Panc1 (cell line): ENCODE measurements at regions not wholly inside any gene's neighbourhood (a gene's known extent, or its start where the extent isn't known, plus 50 kb on each side); places are given as distances from the start of the nearest gene placed in this dataset.

Experiments
- ATAC-seq: fragments of 200-7000 bp; cut with Tn5 transposase; 2 replicates; pipeline ENCODE4 v1.9.1; 2020; ENCODE audit warnings: mild to moderate bottlenecking, moderate library complexity
- BruUV-seq: library from RNA; stranded (reverse); fragments of 400-500 nt; replicated peaks from 2 replicates; lab custom pipeline; 2021; lab: Mats Ljungman, UMichigan
- CTCF ChIA-PET: fragments of 300-600 bp; sonication (Branson Sonifier 250); formaldehyde crosslinking; loops from one replicate; lab custom pipeline; 2022; ENCODE audit warnings: antibody characterized with exemption; lab: Charles Lee
- POLR2A ChIA-PET: fragments of 300-600 bp; sonication (Branson Sonifier 250); formaldehyde crosslinking; loops from one replicate; lab custom pipeline; 2022; ENCODE audit warnings: antibody characterized with exemption; lab: Charles Lee
- DNase-seq: peaks from one replicate; pipeline ENCODE4 v3.0.0-alpha.2; 2010; ENCODE audit warnings: low read depth, low spot score
- H3K27ac ChIP-seq: 2 replicates; pipeline ENCODE4 v1.5.1; 2011; ENCODE audit warnings: mild to moderate bottlenecking, low read length, inconsistent platforms
- H3K27me3 ChIP-seq: fragments of 200-500 bp; sonication (Bioruptor generic); 2 replicates; pipeline ENCODE4 v1.6.0; 2014; ENCODE audit warnings: low read length, inconsistent platforms; ENCODE audit not compliant: control insufficient read depth, insufficient read depth
- H3K36me3 ChIP-seq: fragments of 200-500 bp; sonication (Bioruptor generic); 2 replicates; pipeline ENCODE4 v1.5.1; 2014; ENCODE audit warnings: inconsistent platforms, mild to moderate bottlenecking, low read length, moderate library complexity; ENCODE audit not compliant: control insufficient read depth, insufficient read depth
- H3K4me1 ChIP-seq: 2 replicates; pipeline ENCODE4 v1.5.1; 2011; ENCODE audit warnings: inconsistent platforms, mild to moderate bottlenecking, low read length, moderate library complexity; ENCODE audit not compliant: control insufficient read depth, insufficient read depth
- H3K4me3 ChIP-seq, 2 experiments: 2 replicates each; pipeline ENCODE4 v1.5.1; 2011 to 2012; ENCODE audit warnings: low read depth in 2 of 2, low read length in 2 of 2, mild to moderate bottlenecking in 2 of 2, inconsistent platforms in 1 of 2, moderate library complexity in 1 of 2
- H3K9me3 ChIP-seq: fragments of 200-500 bp; sonication (Bioruptor generic); 2 replicates; pipeline ENCODE4 v1.5.1; 2014; ENCODE audit warnings: low read depth, mild to moderate bottlenecking, inconsistent platforms, low read length, moderate library complexity; ENCODE audit not compliant: control insufficient read depth, insufficient read depth
- POLR2AphosphoS5 ChIP-seq: IDR thresholded peaks from 2 replicates; pipeline ENCODE4 v1.6.1; 2012; ENCODE audit warnings: mild to moderate bottlenecking, low read depth, low read length, moderate library complexity
- SIN3A ChIP-seq: IDR thresholded peaks from 2 replicates; pipeline ENCODE4 v1.6.1; 2012; ENCODE audit warnings: low read depth, mild to moderate bottlenecking, low read length, moderate library complexity, borderline replicate concordance; ENCODE audit not compliant: insufficient read depth
- TCF7L2 ChIP-seq: IDR thresholded peaks from 2 replicates; pipeline ENCODE4 v1.6.1; 2011; ENCODE audit warnings: mild to moderate bottlenecking, low read depth, low read length, inconsistent platforms
- in situ Hi-C: cut with HindIII; loops from 2 replicates; pipeline ENCODE4 v1.10.0; 2016; ENCODE audit warnings: low sequenced_read_pairs, low pct_unique_long_range_greater_than_20kb
- intact Hi-C: fragments of 100-400 bp; cut with micrococcal nuclease; formaldehyde crosslinking; loops from one replicate; pipeline ENCODE4 v1.10.0; 2022; ENCODE audit not compliant: unreplicated experiment
- TF ChIP-seq, protein P1 (sequence below): fragments of 450-650 bp; IDR thresholded peaks from 2 replicates; pipeline ENCODE4 v1.5.1; 2017; ENCODE audit warnings: mild to moderate bottlenecking
- TF ChIP-seq, protein P2 (sequence below), 2 experiments: IDR thresholded peaks; 2 replicates each; pipeline ENCODE4 v1.6.1; 2011 to 2012; ENCODE audit warnings: low read depth in 2 of 2, control low read depth in 1 of 2, low read length in 1 of 2, mild to moderate bottlenecking in 1 of 2, moderate library complexity in 1 of 2; ENCODE audit not compliant: insufficient read depth in 1 of 2

- no peak overlapping the region for H3K4me3 ChIP-seq
- no peaks in the 10 kb centered on the region for H3K27me3 ChIP-seq
- ChIA-PET POLR2A (no interaction called here), CTCF (no interaction called here)
- no peaks in the 10 kb centered on the region for H3K36me3 ChIP-seq
- ATAC-seq (no peak), DNase-seq (no peak)
- TF ChIP-seq, protein P1, sequence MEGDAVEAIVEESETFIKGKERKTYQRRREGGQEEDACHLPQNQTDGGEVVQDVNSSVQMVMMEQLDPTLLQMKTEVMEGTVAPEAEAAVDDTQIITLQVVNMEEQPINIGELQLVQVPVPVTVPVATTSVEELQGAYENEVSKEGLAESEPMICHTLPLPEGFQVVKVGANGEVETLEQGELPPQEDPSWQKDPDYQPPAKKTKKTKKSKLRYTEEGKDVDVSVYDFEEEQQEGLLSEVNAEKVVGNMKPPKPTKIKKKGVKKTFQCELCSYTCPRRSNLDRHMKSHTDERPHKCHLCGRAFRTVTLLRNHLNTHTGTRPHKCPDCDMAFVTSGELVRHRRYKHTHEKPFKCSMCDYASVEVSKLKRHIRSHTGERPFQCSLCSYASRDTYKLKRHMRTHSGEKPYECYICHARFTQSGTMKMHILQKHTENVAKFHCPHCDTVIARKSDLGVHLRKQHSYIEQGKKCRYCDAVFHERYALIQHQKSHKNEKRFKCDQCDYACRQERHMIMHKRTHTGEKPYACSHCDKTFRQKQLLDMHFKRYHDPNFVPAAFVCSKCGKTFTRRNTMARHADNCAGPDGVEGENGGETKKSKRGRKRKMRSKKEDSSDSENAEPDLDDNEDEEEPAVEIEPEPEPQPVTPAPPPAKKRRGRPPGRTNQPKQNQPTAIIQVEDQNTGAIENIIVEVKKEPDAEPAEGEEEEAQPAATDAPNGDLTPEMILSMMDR, result no peak
- TF ChIP-seq, protein P2, sequence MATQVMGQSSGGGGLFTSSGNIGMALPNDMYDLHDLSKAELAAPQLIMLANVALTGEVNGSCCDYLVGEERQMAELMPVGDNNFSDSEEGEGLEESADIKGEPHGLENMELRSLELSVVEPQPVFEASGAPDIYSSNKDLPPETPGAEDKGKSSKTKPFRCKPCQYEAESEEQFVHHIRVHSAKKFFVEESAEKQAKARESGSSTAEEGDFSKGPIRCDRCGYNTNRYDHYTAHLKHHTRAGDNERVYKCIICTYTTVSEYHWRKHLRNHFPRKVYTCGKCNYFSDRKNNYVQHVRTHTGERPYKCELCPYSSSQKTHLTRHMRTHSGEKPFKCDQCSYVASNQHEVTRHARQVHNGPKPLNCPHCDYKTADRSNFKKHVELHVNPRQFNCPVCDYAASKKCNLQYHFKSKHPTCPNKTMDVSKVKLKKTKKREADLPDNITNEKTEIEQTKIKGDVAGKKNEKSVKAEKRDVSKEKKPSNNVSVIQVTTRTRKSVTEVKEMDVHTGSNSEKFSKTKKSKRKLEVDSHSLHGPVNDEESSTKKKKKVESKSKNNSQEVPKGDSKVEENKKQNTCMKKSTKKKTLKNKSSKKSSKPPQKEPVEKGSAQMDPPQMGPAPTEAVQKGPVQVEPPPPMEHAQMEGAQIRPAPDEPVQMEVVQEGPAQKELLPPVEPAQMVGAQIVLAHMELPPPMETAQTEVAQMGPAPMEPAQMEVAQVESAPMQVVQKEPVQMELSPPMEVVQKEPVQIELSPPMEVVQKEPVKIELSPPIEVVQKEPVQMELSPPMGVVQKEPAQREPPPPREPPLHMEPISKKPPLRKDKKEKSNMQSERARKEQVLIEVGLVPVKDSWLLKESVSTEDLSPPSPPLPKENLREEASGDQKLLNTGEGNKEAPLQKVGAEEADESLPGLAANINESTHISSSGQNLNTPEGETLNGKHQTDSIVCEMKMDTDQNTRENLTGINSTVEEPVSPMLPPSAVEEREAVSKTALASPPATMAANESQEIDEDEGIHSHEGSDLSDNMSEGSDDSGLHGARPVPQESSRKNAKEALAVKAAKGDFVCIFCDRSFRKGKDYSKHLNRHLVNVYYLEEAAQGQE (IDR thresholded peaks at IDR 0.05; ENCODE audit: insufficient read depth in 1 of 2, low read depth in 2 of 2, low read length in 1 of 2), result no peak
- TF ChIP-seq SIN3A (no peak), TCF7L2 (no peak), POLR2AphosphoS5 (no peak)
- no TSS peak for BruUV-seq
- in situ Hi-C loops (no loop called here), intact Hi-C loops (no loop called here)
- no peaks in the 10 kb centered on the region for H3K9me3 ChIP-seq
- H3K4me1 ChIP-seq, result no peaks in the 10 kb centered on the region
- H3K27ac ChIP-seq, result no peak overlapping the region
Observed at GRCh38 chr1:115140442-115141144, 51.3 kb upstream of the TSPAN2 start.

- no peaks in the 10 kb centered on the region for H3K36me3 ChIP-seq
- DNase-seq (no peak), ATAC-seq (no peak)
- intact Hi-C loops, result loop anchor here (1.0 to 5.0 kb wide), 3 partner anchors 330 to 633 kb away; no protein-coding TSS in a partner anchor
- no peak overlapping the region for H3K27ac ChIP-seq
- POLR2A ChIA-PET, result no interaction called here
- no peaks in the 10 kb centered on the region for H3K4me1 ChIP-seq
- H3K9me3 ChIP-seq, result no peaks in the 10 kb centered on the region
- in situ Hi-C loops, result no loop called here
- BruUV-seq, result no TSS peak
- CTCF ChIA-PET, result interaction anchor here (0.6 to 1.3 kb wide), 3 partner anchors 330 to 522 kb away, joined by 3 to 11 read pairs (median 5); no protein-coding TSS in a partner anchor
- H3K4me3 ChIP-seq, result no peak overlapping the region
- TF ChIP-seq, protein P2 (IDR thresholded peaks at IDR 0.05; ENCODE audit: insufficient read depth in 1 of 2, low read depth in 2 of 2, low read length in 1 of 2), result no peak
- no peak for TF ChIP-seq TCF7L2
- no peak for TF ChIP-seq POLR2AphosphoS5
- TF ChIP-seq, protein P1, result no peak
- TF ChIP-seq SIN3A, result no peak
- no peaks in the 10 kb centered on the region for H3K27me3 ChIP-seq
Observed at GRCh38 chr1:115139381-115139780, 50.1 kb upstream of the TSPAN2 start.
